B cell (primary cell): ENCODE measurements at regions not wholly inside any gene's neighbourhood (a gene's known extent, or its start where the extent isn't known, plus 50 kb on each side); places are given as distances from the start of the nearest gene placed in this dataset.

ENCODE experiments used
- ATAC-seq: fragments of 200-7000 bp; cut with Tn5 transposase; one replicate; pipeline ENCODE4 v1.10.0; 2021; ENCODE audit warnings: low read depth, mild to moderate bottlenecking, moderate number of reproducible peaks, moderate library complexity
- CTCF ChIA-PET: fragments of 350-600 bp; sonication (Branson Sonifier 250); formaldehyde crosslinking; loops from one replicate; lab custom pipeline; 2021; ENCODE audit warnings: antibody characterized with exemption, inconsistent platforms; lab: Charles Lee
- POLR2A ChIA-PET: fragments of 350-600 bp; sonication (Branson Sonifier 250); formaldehyde crosslinking; loops from one replicate; lab custom pipeline; 2021; ENCODE audit warnings: antibody characterized with exemption; lab: Charles Lee
- DNase-seq: peaks from one replicate; pipeline ENCODE4 v3.0.0; 2013
- H2AFZ ChIP-seq: 2 replicates; pipeline ENCODE4 v1.6.1; 2012; ENCODE audit warnings: mild to moderate bottlenecking, low read depth, low read length; ENCODE audit not compliant: insufficient read depth, poor library complexity, severe bottlenecking
- H3K27ac ChIP-seq, 2 donors: 1 replicate in 1 of 2; 2 replicates in 1 of 2; pipeline ENCODE4 v1.5.1; 2012 to 2013; ENCODE audit warnings: low read length in 2 of 2, mild to moderate bottlenecking in 2 of 2, moderate library complexity in 1 of 2
- H3K27me3 ChIP-seq, 4 experiments: fragments of 200-600 bp in 1 of 4; sonication (generic) in 1 of 4; replicated peaks in 1 of 4; 1 replicate in 2 of 4; 2 replicates in 2 of 4; pipeline versions ENCODE4 v1.6.1 to v1.7.0; 2013 to 2016; ENCODE audit warnings: low read length in 3 of 4, mild to moderate bottlenecking in 2 of 4, mixed read lengths in 1 of 4, moderate library complexity in 1 of 4; ENCODE audit not compliant: insufficient read depth in 4 of 4, control insufficient read depth in 3 of 4; ENCODE audit errors: control extremely low read depth in 1 of 4
- H3K36me3 ChIP-seq, 2 experiments: replicated peaks in 1 of 2; 1 replicate in 1 of 2; 2 replicates in 1 of 2; pipeline versions ENCODE4 v1.6.1 to v1.7.1; 2013; ENCODE audit warnings: low read length in 1 of 2; ENCODE audit not compliant: insufficient read depth in 2 of 2, control insufficient read depth in 1 of 2; ENCODE audit errors: control extremely low read depth in 1 of 2, extremely low read depth in 1 of 2
- H3K4me1 ChIP-seq, 2 donors: fragments of 200-600 bp in 1 of 2; sonication (generic) in 1 of 2; 1 replicate in 1 of 2; 2 replicates in 1 of 2; pipeline versions ENCODE4 v1.5.1 to v1.6.1; 2013 to 2017; ENCODE audit warnings: low read length in 2 of 2; ENCODE audit not compliant: control insufficient read depth in 2 of 2, insufficient read depth in 2 of 2
- H3K4me2 ChIP-seq: replicated peaks from 2 replicates; pipeline ENCODE3; 2012; ENCODE audit warnings: mild to moderate bottlenecking, low read depth, low read length; ENCODE audit not compliant: poor library complexity, severe bottlenecking
- H3K4me3 ChIP-seq, 5 experiments: fragments of 200-600 bp in 1 of 5; sonication (generic) in 1 of 5; 1 replicate in 3 of 5; 2 replicates in 2 of 5; pipeline versions ENCODE4 v1.5.1 to v1.7.0; 2011 to 2016; ENCODE audit warnings: low read length in 4 of 5, mild to moderate bottlenecking in 4 of 5, low read depth in 2 of 5, control low read depth in 1 of 5, moderate library complexity in 1 of 5; ENCODE audit not compliant: insufficient read depth in 1 of 5; ENCODE audit errors: control extremely low read depth in 1 of 5, extremely low read depth in 1 of 5
- H3K79me2 ChIP-seq: fragments of 200-600 bp; sonication (generic); one replicate; pipeline ENCODE4 v1.6.0; 2016; ENCODE audit warnings: low read length; ENCODE audit not compliant: control insufficient read depth, insufficient read depth
- H3K9ac ChIP-seq: fragments of 200-600 bp; sonication (generic); 2 replicates; pipeline ENCODE4 v1.6.1; 2017; ENCODE audit warnings: mild to moderate bottlenecking, low read length, moderate library complexity
- H3K9me3 ChIP-seq, 3 donors: one replicate each; pipeline versions ENCODE4 v1.6.1 to v1.7.1; 2013; ENCODE audit warnings: low read length in 2 of 3; ENCODE audit not compliant: control insufficient read depth in 2 of 3, insufficient read depth in 1 of 3; ENCODE audit errors: control extremely low read depth in 1 of 3
- H4K20me1 ChIP-seq: 2 replicates; pipeline ENCODE4 v1.6.0; 2012; ENCODE audit warnings: mild to moderate bottlenecking, low read length; ENCODE audit not compliant: insufficient read depth, control insufficient read depth, poor library complexity, severe bottlenecking
- H3K27ac Mint-ChIP-seq: one replicate; pipeline ENCODE4 v1.8.0; 2021; ENCODE audit warnings: mixed read lengths
- H3K27me3 Mint-ChIP-seq: one replicate; pipeline ENCODE4 v1.8.0; 2021; ENCODE audit warnings: mixed read lengths
- H3K4me1 Mint-ChIP-seq: one replicate; pipeline ENCODE4 v1.8.0; 2021; ENCODE audit warnings: mixed read lengths
- H3K4me3 Mint-ChIP-seq: one replicate; pipeline ENCODE4 v1.8.0; 2021; ENCODE audit warnings: mixed read lengths
- H3K9me3 Mint-ChIP-seq: one replicate; pipeline ENCODE4 v1.8.0; 2022; ENCODE audit warnings: mixed read lengths; ENCODE audit not compliant: insufficient read depth
- CTCF ChIP-seq: fragments of 200-600 bp; IDR thresholded peaks from one replicate; pipeline ENCODE4 v1.8.0; 2022; ENCODE audit warnings: antibody characterized with exemption, mild to moderate bottlenecking
- EZH2 ChIP-seq: IDR thresholded peaks from 2 replicates; pipeline ENCODE4 v1.6.1; 2012; ENCODE audit warnings: borderline replicate concordance, low read depth, mild to moderate bottlenecking, moderate library complexity, low read length; ENCODE audit not compliant: insufficient read depth, poor library complexity, severe bottlenecking
- WGBS: methylation state at CpG from one replicate; pipeline ENCODE4 v1.1.5; 2013; ENCODE audit warnings: missing lambda C conversion rate; ENCODE audit not compliant: insufficient coverage; 5-methylcytosine and 5-hydroxymethylcytosine counted together
- intact Hi-C: fragments of 100-400 bp; cut with micrococcal nuclease; formaldehyde crosslinking; loops from one replicate; pipeline ENCODE4 v1.10.0; 2022

- no peaks in the 10 kb centered on the region for H3K79me2 ChIP-seq
- H3K27ac Mint-ChIP-seq: no peak overlapping the region
- TF ChIP-seq CTCF (no peak), EZH2 (no peak)
- H4K20me1 ChIP-seq: no peaks in the 10 kb centered on the region
- ATAC-seq (no peak), DNase-seq (no peak)
- no peaks in the 10 kb centered on the region for H3K27me3 ChIP-seq
- CTCF ChIA-PET: interaction anchor here (0.6 kb wide), 1 partner anchor 11 kb away, joined by 3 read pairs; no protein-coding TSS in a partner anchor
- no peak overlapping the region for H3K4me3 Mint-ChIP-seq
- H3K4me1 Mint-ChIP-seq: peaks cover 6% of the 10 kb centered on the region
- no peaks in the 10 kb centered on the region for H3K36me3 ChIP-seq
- WGBS: no CpG with 5 or more reads among the region's 2 CpGs
- H3K4me3 ChIP-seq: no peak overlapping the region
- H3K27ac ChIP-seq: no peak overlapping the region
- H3K4me1 ChIP-seq: no peaks in the 10 kb centered on the region
- intact Hi-C loops: no loop called here
- POLR2A ChIA-PET: no interaction called here
- H2AFZ ChIP-seq: no peak overlapping the region
- H3K9me3 ChIP-seq: peaks cover 0 to 7% (median 0%) of the 10 kb centered on the region in 3 donors
- H3K9ac ChIP-seq: no peak overlapping the region
- H3K9me3 Mint-ChIP-seq: peaks cover 4% of the 10 kb centered on the region
- no peaks in the 10 kb centered on the region for H3K27me3 Mint-ChIP-seq
- H3K4me2 ChIP-seq: no peak overlapping the region
Measured at GRCh38 chr2:138319616-138320015, 182.0 kb upstream of the SPOPL start.

GRCh38 chr2:138321458-138321857 is 180.1 kb upstream of the SPOPL start:
- intact Hi-C loops: no loop called here
- Mint-ChIP-seq H3K4me3 (no peak overlapping the region), H3K27me3 (no peaks in the 10 kb centered on the region), H3K9me3 (no peaks in the 10 kb centered on the region), H3K4me1 (peaks cover 6% of the 10 kb centered on the region), H3K27ac (no peak overlapping the region)
- no peaks in the 10 kb centered on the region for H3K36me3 ChIP-seq
- no peak overlapping the region for H2AFZ ChIP-seq
- no peak overlapping the region for H3K27ac ChIP-seq
- DNase-seq (no peak), ATAC-seq (no peak)
- whole genome bisulfite sequencing: no CpG with 5 or more reads among the region's 2 CpGs
- CTCF ChIA-PET: no interaction called here
- H3K9ac ChIP-seq: no peak overlapping the region
- no peaks in the 10 kb centered on the region for H3K79me2 ChIP-seq
- TF ChIP-seq EZH2: no peak
- TF ChIP-seq CTCF: no peak
- H3K4me1 ChIP-seq: no peaks in the 10 kb centered on the region
- no peaks in the 10 kb centered on the region for H3K9me3 ChIP-seq
- no peak overlapping the region for H3K4me3 ChIP-seq
- H4K20me1 ChIP-seq: no peaks in the 10 kb centered on the region
- H3K4me2 ChIP-seq: no peak overlapping the region
- POLR2A ChIA-PET: no interaction called here
- no peaks in the 10 kb centered on the region for H3K27me3 ChIP-seq
